ENCODE measurements at regions not wholly inside any gene's neighbourhood (a gene's known extent, or its start where the extent isn't known, plus 50 kb on each side); places are given as distances from the start of the nearest gene placed in this dataset.

- Mint-ChIP-seq H3K27ac (no peak overlapping the region), H3K36me3 (ENCODE audit: low read depth) (no peaks in the 10 kb centered on the region), H3K9me3 (peaks cover 47% of the 10 kb centered on the region), H3K27me3 (ENCODE audit: low read depth, poor library complexity) (no peaks in the 10 kb centered on the region), H3K4me1 (no peaks in the 10 kb centered on the region), H3K4me3 (no peak overlapping the region)
- DNase-seq: no peak
- TF ChIP-seq CTCF (IDR thresholded peaks at IDR 0.05): no peak
Observed at GRCh38 chr10:85067955-85068354, 739.6 kb downstream of the CCSER2 start.

GRCh38 chr10:85080934-85081333 is 752.5 kb downstream of the CCSER2 start:
- TF ChIP-seq CTCF (IDR thresholded peaks at IDR 0.05): no peak
- Mint-ChIP-seq H3K4me1 (no peaks in the 10 kb centered on the region), H3K27me3 (ENCODE audit: low read depth, poor library complexity) (no peaks in the 10 kb centered on the region), H3K9me3 (peaks cover under 1% of the 10 kb centered on the region), H3K4me3 (no peak overlapping the region), H3K36me3 (ENCODE audit: low read depth) (no peaks in the 10 kb centered on the region), H3K27ac (no peak overlapping the region)
- no peak for DNase-seq

- no peaks in the 10 kb centered on the region for H3K36me3 Mint-ChIP-seq (ENCODE audit: low read depth)
- no peaks in the 10 kb centered on the region for H3K9me3 Mint-ChIP-seq
Observed at GRCh38 chr10:85098835-85099521, 770.6 kb downstream of the CCSER2 start.

GRCh38 chr10:85100495-85100894 is 772.1 kb downstream of the CCSER2 start:
- TF ChIP-seq CTCF (IDR thresholded peaks at IDR 0.05): no peak
- peaks cover 8% of the 10 kb centered on the region for H3K4me1 Mint-ChIP-seq
- DNase-seq: no peak
- H3K4me3 Mint-ChIP-seq: no peak overlapping the region
- peaks cover 13% of the 10 kb centered on the region for H3K27me3 Mint-ChIP-seq (ENCODE audit: low read depth, poor library complexity)
- no peak overlapping the region for H3K27ac Mint-ChIP-seq
- H3K36me3 Mint-ChIP-seq (ENCODE audit: low read depth): no peaks in the 10 kb centered on the region
- no peaks in the 10 kb centered on the region for H3K9me3 Mint-ChIP-seq

More at GRCh38 chr10:85098835-85099521, 770.6 kb downstream of the CCSER2 start:
- H3K4me1 Mint-ChIP-seq: no peaks in the 10 kb centered on the region
- no peak overlapping the region for H3K27ac Mint-ChIP-seq
- H3K4me3 Mint-ChIP-seq: no peak overlapping the region
- H3K27me3 Mint-ChIP-seq (ENCODE audit: low read depth, poor library complexity): peaks cover 13% of the 10 kb centered on the region
- TF ChIP-seq CTCF (IDR thresholded peaks at IDR 0.05): no peak
- DNase-seq: no peak

GRCh38 chr10:85105614-85106255 is 777.3 kb downstream of the CCSER2 start:
- Mint-ChIP-seq H3K9me3 (no peaks in the 10 kb centered on the region), H3K27ac (no peak overlapping the region), H3K36me3 (ENCODE audit: low read depth) (no peaks in the 10 kb centered on the region), H3K27me3 (ENCODE audit: low read depth, poor library complexity) (peaks cover 11% of the 10 kb centered on the region), H3K4me1 (peaks cover 24% of the 10 kb centered on the region), H3K4me3 (no peak overlapping the region)
- DNase-seq: peak; percentile 37
- TF ChIP-seq CTCF (IDR thresholded peaks at IDR 0.05): peak; percentile 33

GRCh38 chr10:85111271-85111670 is 782.9 kb downstream of the CCSER2 start:
- H3K4me1 Mint-ChIP-seq: peaks cover 14% of the 10 kb centered on the region
- no peak for DNase-seq
- peaks cover 5% of the 10 kb centered on the region for H3K27me3 Mint-ChIP-seq (ENCODE audit: low read depth, poor library complexity)
- no peak overlapping the region for H3K27ac Mint-ChIP-seq
- H3K9me3 Mint-ChIP-seq: no peaks in the 10 kb centered on the region
- no peaks in the 10 kb centered on the region for H3K36me3 Mint-ChIP-seq (ENCODE audit: low read depth)
- no peak overlapping the region for H3K4me3 Mint-ChIP-seq
- no peak for TF ChIP-seq CTCF (IDR thresholded peaks at IDR 0.05)
